GM23338 (cell line): ENCODE measurements at regions not wholly inside any gene's neighbourhood (a gene's known extent, or its start where the extent isn't known, plus 50 kb on each side); places are given as distances from the start of the nearest gene placed in this dataset.

Source experiments
- ATAC-seq: fragments of 200-7000 bp; cut with Tn5 transposase; 3 replicates; pipeline ENCODE4 v1.9.1; 2020
- DNase-seq: peaks from one replicate; pipeline ENCODE4 v3.0.0-alpha.2; 2015; ENCODE audit warnings: low spot score
- H2AFZ ChIP-seq: fragments of 200-600 bp; sonication (generic); 2 replicates; pipeline ENCODE4 v1.8.0; 2016; ENCODE audit warnings: antibody characterized with exemption, mild to moderate bottlenecking, moderate library complexity
- H3F3A ChIP-seq: fragments of 200-600 bp; sonication (generic); replicated peaks from 2 replicates; pipeline ENCODE4 v1.8.0; 2017; ENCODE audit warnings: antibody characterized with exemption, mixed run types, low read depth
- H3K27ac ChIP-seq: fragments of 200-600 bp; sonication (generic); 2 replicates; pipeline ENCODE4 v1.6.1; 2016; ENCODE audit warnings: low read depth
- H3K27me3 ChIP-seq: fragments of 200-600 bp; sonication (generic); 2 replicates; pipeline ENCODE4 v1.8.0; 2016; ENCODE audit warnings: mild to moderate bottlenecking, mixed run types, moderate library complexity; ENCODE audit not compliant: insufficient read depth
- H3K36me3 ChIP-seq: fragments of 200-600 bp; sonication (generic); 2 replicates; pipeline ENCODE4 v1.8.0; 2016; ENCODE audit warnings: mild to moderate bottlenecking; ENCODE audit not compliant: insufficient read depth
- H3K4me1 ChIP-seq: fragments of 200-600 bp; sonication (generic); 2 replicates; pipeline ENCODE4 v1.8.0; 2016; ENCODE audit warnings: mild to moderate bottlenecking, moderate library complexity; ENCODE audit not compliant: insufficient read depth
- H3K4me2 ChIP-seq: fragments of 200-600 bp; sonication (generic); 2 replicates; pipeline ENCODE4 v1.7.1; 2017; ENCODE audit warnings: mixed run types
- H3K4me3 ChIP-seq: fragments of 200-600 bp; sonication (generic); 2 replicates; pipeline ENCODE4 v1.6.1; 2016; ENCODE audit warnings: mixed run types
- H3K79me2 ChIP-seq: fragments of 200-600 bp; sonication (generic); replicated peaks from 2 replicates; pipeline ENCODE4 v1.8.0; 2017; ENCODE audit warnings: mild to moderate bottlenecking; ENCODE audit not compliant: insufficient read depth
- H3K9me2 ChIP-seq: fragments of 200-600 bp; sonication (generic); 2 replicates; pipeline ENCODE4 v1.8.0; 2017; ENCODE audit not compliant: insufficient read depth
- H4K20me1 ChIP-seq: fragments of 200-600 bp; sonication (generic); replicated peaks from 2 replicates; pipeline ENCODE4 v1.8.0; 2017; ENCODE audit warnings: mild to moderate bottlenecking; ENCODE audit not compliant: insufficient read depth
- H3K27ac Mint-ChIP-seq: 2 replicates; pipeline ENCODE4 v1.8.0; 2020; ENCODE audit warnings: inconsistent platforms, mild to moderate bottlenecking, moderate library complexity, mixed read lengths
- H3K27me3 Mint-ChIP-seq: 3 replicates; pipeline ENCODE4 v1.8.0; 2022; ENCODE audit warnings: low read depth, mild to moderate bottlenecking, moderate library complexity, mixed read lengths, inconsistent platforms; ENCODE audit not compliant: insufficient read depth, poor library complexity
- H3K36me3 Mint-ChIP-seq: 3 replicates; pipeline ENCODE4 v1.8.0; 2021; ENCODE audit warnings: low read depth, mild to moderate bottlenecking, inconsistent platforms, moderate library complexity, mixed read lengths
- H3K4me1 Mint-ChIP-seq: 3 replicates; pipeline ENCODE4 v1.8.0; 2020; ENCODE audit warnings: mild to moderate bottlenecking, inconsistent platforms, mixed read lengths
- H3K4me3 Mint-ChIP-seq: 3 replicates; pipeline ENCODE4 v1.8.0; 2021; ENCODE audit warnings: moderate library complexity, mild to moderate bottlenecking, inconsistent platforms, mixed read lengths
- H3K9me3 Mint-ChIP-seq: 3 replicates; pipeline ENCODE4 v1.8.0; 2020; ENCODE audit warnings: moderate library complexity, mild to moderate bottlenecking, inconsistent platforms, mixed read lengths
- CREB1 ChIP-seq: fragments of 250-450 bp; sonication (Bioruptor Pico); IDR thresholded peaks from 2 replicates; pipeline ENCODE4 v1.5.0; 2020; ENCODE audit warnings: low read depth, mild to moderate bottlenecking, moderate library complexity
- ETS1 ChIP-seq: IDR thresholded peaks from 2 replicates; pipeline ENCODE4 v1.6.1; 2016; ENCODE audit warnings: antibody characterized with exemption
- EZH2 ChIP-seq: fragments of 200-600 bp; sonication (generic); IDR thresholded peaks from one replicate; pipeline ENCODE4 v1.8.0; 2017; ENCODE audit warnings: antibody characterized with exemption, mild to moderate bottlenecking, low read depth; ENCODE audit not compliant: unreplicated experiment
- EZH2phosphoT487 ChIP-seq: fragments of 200-600 bp; sonication (generic); IDR thresholded peaks from one replicate; pipeline ENCODE4 v1.8.1; 2018; ENCODE audit warnings: antibody characterized with exemption; ENCODE audit not compliant: unreplicated experiment
- JUNB ChIP-seq: IDR thresholded peaks from one replicate; pipeline ENCODE4 v1.6.1; 2016; ENCODE audit warnings: antibody characterized with exemption; ENCODE audit not compliant: unreplicated experiment
- NANOG ChIP-seq: IDR thresholded peaks from 2 replicates; pipeline ENCODE4 v1.6.1; 2016; ENCODE audit warnings: antibody characterized with exemption, borderline replicate concordance
- POLR2AphosphoS5 ChIP-seq: IDR thresholded peaks from 2 replicates; pipeline ENCODE4 v1.6.1; 2016; ENCODE audit warnings: antibody characterized with exemption, low read depth
- STAT1 ChIP-seq: IDR thresholded peaks from one replicate; pipeline ENCODE4 v1.6.1; 2016; ENCODE audit warnings: antibody characterized with exemption; ENCODE audit not compliant: unreplicated experiment
- ZNF114 ChIP-seq: fragments of 250-450 bp; sonication (Bioruptor Pico); IDR thresholded peaks from 2 replicates; pipeline ENCODE4 v1.5.0; 2020; ENCODE audit warnings: mild to moderate bottlenecking, moderate library complexity
- ZNF331 ChIP-seq: fragments of 250-450 bp; sonication (Bioruptor Pico); IDR thresholded peaks from 2 replicates; pipeline ENCODE4 v1.5.0; 2020; ENCODE audit warnings: low read depth, mild to moderate bottlenecking, moderate library complexity
- ZNF462 ChIP-seq: fragments of 250-450 bp; sonication (Bioruptor Pico); IDR thresholded peaks from 2 replicates; pipeline ENCODE4 v1.5.0; 2020; ENCODE audit warnings: mild to moderate bottlenecking, moderate library complexity
- TF ChIP-seq, protein P1 (sequence below): IDR thresholded peaks from one replicate; pipeline ENCODE4 v1.6.1; 2018; ENCODE audit warnings: antibody characterized with exemption; ENCODE audit not compliant: unreplicated experiment
- TF ChIP-seq, protein P2 (sequence below), 2 experiments: fragments of 200-600 bp in 1 of 2; sonication (generic) in 1 of 2; conservative IDR thresholded peaks; 2 replicates each; pipeline versions ENCODE4 v1.5.1 to v1.6.1; 2016 to 2017; ENCODE audit warnings: antibody characterized with exemption in 2 of 2, low read depth in 2 of 2, mild to moderate bottlenecking in 2 of 2, moderate library complexity in 1 of 2

- Mint-ChIP-seq H3K27ac (no peak overlapping the region), H3K9me3 (no peaks in the 10 kb centered on the region), H3K27me3 (no peaks in the 10 kb centered on the region), H3K36me3 (no peaks in the 10 kb centered on the region), H3K4me1 (peaks cover 7% of the 10 kb centered on the region), H3K4me3 (no peak overlapping the region)
- Histone ChIP-seq H3K4me2 (no peak overlapping the region), H4K20me1 (no peaks in the 10 kb centered on the region), H2AFZ (no peak overlapping the region), H3K9me2 (no peaks in the 10 kb centered on the region), H3K27me3 (no peaks in the 10 kb centered on the region), H3K36me3 (no peaks in the 10 kb centered on the region), H3K27ac (no peak overlapping the region), H3K79me2 (no peaks in the 10 kb centered on the region), H3F3A (no peaks in the 10 kb centered on the region), H3K4me3 (no peak overlapping the region), H3K4me1 (peaks cover 9% of the 10 kb centered on the region; the same call in 1 of the 2 replicates)
- TF ChIP-seq ETS1: no peak
- TF ChIP-seq EZH2: no peak
- TF ChIP-seq CREB1 (CRISPR knock-in tag): no peak
- TF ChIP-seq ZNF331: no peak
- no peak for TF ChIP-seq ZNF462
- TF ChIP-seq EZH2phosphoT487: no peak
- TF ChIP-seq, protein P1, sequence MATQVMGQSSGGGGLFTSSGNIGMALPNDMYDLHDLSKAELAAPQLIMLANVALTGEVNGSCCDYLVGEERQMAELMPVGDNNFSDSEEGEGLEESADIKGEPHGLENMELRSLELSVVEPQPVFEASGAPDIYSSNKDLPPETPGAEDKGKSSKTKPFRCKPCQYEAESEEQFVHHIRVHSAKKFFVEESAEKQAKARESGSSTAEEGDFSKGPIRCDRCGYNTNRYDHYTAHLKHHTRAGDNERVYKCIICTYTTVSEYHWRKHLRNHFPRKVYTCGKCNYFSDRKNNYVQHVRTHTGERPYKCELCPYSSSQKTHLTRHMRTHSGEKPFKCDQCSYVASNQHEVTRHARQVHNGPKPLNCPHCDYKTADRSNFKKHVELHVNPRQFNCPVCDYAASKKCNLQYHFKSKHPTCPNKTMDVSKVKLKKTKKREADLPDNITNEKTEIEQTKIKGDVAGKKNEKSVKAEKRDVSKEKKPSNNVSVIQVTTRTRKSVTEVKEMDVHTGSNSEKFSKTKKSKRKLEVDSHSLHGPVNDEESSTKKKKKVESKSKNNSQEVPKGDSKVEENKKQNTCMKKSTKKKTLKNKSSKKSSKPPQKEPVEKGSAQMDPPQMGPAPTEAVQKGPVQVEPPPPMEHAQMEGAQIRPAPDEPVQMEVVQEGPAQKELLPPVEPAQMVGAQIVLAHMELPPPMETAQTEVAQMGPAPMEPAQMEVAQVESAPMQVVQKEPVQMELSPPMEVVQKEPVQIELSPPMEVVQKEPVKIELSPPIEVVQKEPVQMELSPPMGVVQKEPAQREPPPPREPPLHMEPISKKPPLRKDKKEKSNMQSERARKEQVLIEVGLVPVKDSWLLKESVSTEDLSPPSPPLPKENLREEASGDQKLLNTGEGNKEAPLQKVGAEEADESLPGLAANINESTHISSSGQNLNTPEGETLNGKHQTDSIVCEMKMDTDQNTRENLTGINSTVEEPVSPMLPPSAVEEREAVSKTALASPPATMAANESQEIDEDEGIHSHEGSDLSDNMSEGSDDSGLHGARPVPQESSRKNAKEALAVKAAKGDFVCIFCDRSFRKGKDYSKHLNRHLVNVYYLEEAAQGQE: no peak
- TF ChIP-seq STAT1: no peak
- TF ChIP-seq JUNB: no peak
- TF ChIP-seq, protein P2, sequence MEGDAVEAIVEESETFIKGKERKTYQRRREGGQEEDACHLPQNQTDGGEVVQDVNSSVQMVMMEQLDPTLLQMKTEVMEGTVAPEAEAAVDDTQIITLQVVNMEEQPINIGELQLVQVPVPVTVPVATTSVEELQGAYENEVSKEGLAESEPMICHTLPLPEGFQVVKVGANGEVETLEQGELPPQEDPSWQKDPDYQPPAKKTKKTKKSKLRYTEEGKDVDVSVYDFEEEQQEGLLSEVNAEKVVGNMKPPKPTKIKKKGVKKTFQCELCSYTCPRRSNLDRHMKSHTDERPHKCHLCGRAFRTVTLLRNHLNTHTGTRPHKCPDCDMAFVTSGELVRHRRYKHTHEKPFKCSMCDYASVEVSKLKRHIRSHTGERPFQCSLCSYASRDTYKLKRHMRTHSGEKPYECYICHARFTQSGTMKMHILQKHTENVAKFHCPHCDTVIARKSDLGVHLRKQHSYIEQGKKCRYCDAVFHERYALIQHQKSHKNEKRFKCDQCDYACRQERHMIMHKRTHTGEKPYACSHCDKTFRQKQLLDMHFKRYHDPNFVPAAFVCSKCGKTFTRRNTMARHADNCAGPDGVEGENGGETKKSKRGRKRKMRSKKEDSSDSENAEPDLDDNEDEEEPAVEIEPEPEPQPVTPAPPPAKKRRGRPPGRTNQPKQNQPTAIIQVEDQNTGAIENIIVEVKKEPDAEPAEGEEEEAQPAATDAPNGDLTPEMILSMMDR (conservative IDR thresholded peaks at IDR 0.05; ENCODE audit: low read depth in 2 of 2): no peak
- TF ChIP-seq NANOG: no peak
- TF ChIP-seq POLR2AphosphoS5: no peak
- no peak for TF ChIP-seq ZNF114
- no peak for DNase-seq
- ATAC-seq: no peak
These were observed 52.5 kb upstream of the OTOL1 start for GRCh38 chr3:161443921-161444693.
